ENCODE measurements at regions not wholly inside any gene's neighbourhood (a gene's known extent, or its start where the extent isn't known, plus 50 kb on each side); places are given as distances from the start of the nearest gene placed in this dataset.

- TF ChIP-seq CTCF (conservative IDR thresholded peaks at IDR 0.05) = no peak
- no peak for TF ChIP-seq EZH2 (IDR thresholded peaks at IDR 0.05; ENCODE audit: low read depth)
These were observed 55.0 kb upstream of the TMEM33 start for GRCh38 chr4:41880022-41880837.

Data from PC-9 (cell line).